SK-N-MC (cell line): ENCODE measurements at regions not wholly inside any gene's neighbourhood (a gene's known extent, or its start where the extent isn't known, plus 50 kb on each side); places are given as distances from the start of the nearest gene placed in this dataset.

Experiments
- EZH2 ChIP-seq: fragments of 200-600 bp; sonication (generic); IDR thresholded peaks from one replicate; pipeline ENCODE4 v1.6.1; 2017; ENCODE audit warnings: antibody characterized with exemption
- FOXP2 ChIP-seq: optimal IDR thresholded peaks from 2 replicates; pipeline ENCODE3; 2011; ENCODE audit warnings: mild to moderate bottlenecking, moderate library complexity; ENCODE audit not compliant: insufficient read depth; ENCODE audit errors: extremely low read length, control extremely low read depth

- TF ChIP-seq EZH2 (no peak), FOXP2 (no peak)
Observed at GRCh38 chr9:26066237-26066636, 388.0 kb upstream of the TUSC1 start.
